ENCODE measurements at regions not wholly inside any gene's neighbourhood (a gene's known extent, or its start where the extent isn't known, plus 50 kb on each side); places are given as distances from the start of the nearest gene placed in this dataset.

DNA sequence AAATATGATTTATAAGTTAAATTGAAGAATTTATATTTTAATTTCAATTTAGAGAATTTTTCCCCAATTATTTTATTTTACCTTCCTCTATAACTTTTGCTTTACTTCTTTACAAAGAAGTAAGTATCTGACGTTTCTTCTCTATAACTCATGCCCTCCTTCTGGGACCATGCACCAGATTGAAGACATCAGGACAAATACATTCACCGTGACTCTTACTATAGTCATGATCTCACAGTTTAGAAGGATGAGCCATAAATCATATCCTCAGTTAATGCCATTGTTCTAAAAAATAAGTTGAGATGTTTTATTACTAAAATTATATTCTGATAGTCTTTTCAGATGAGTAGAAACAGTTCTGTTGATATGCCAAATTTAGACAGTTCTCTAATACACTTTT is 279.3 kb downstream of the TMX3 start:
- TF ChIP-seq, protein P1, sequence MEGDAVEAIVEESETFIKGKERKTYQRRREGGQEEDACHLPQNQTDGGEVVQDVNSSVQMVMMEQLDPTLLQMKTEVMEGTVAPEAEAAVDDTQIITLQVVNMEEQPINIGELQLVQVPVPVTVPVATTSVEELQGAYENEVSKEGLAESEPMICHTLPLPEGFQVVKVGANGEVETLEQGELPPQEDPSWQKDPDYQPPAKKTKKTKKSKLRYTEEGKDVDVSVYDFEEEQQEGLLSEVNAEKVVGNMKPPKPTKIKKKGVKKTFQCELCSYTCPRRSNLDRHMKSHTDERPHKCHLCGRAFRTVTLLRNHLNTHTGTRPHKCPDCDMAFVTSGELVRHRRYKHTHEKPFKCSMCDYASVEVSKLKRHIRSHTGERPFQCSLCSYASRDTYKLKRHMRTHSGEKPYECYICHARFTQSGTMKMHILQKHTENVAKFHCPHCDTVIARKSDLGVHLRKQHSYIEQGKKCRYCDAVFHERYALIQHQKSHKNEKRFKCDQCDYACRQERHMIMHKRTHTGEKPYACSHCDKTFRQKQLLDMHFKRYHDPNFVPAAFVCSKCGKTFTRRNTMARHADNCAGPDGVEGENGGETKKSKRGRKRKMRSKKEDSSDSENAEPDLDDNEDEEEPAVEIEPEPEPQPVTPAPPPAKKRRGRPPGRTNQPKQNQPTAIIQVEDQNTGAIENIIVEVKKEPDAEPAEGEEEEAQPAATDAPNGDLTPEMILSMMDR (conservative IDR thresholded peaks at IDR 0.05): no peak
- TF ChIP-seq ZFX (IDR thresholded peaks at IDR 0.05): no peak
- H3K27ac ChIP-seq: no peak overlapping the region

DNA sequence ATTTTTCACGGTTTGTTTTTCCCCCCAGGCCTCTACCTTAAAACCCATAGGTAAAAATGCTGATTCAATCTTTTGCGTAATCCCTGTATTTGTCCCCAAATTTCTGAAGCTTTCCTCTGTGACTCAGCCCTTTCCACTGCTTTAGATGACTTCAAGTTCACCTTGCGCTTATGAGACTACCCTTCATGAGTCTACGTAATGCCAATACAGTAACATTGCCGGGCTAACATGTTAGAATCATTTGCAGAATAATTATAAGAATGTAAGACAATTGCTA is 283.0 kb downstream of the TMX3 start:
- no peak overlapping the region for H3K27ac ChIP-seq
- no peak for TF ChIP-seq ZFX (IDR thresholded peaks at IDR 0.05)
- TF ChIP-seq, protein P1 (conservative IDR thresholded peaks at IDR 0.05): no peak

DNA sequence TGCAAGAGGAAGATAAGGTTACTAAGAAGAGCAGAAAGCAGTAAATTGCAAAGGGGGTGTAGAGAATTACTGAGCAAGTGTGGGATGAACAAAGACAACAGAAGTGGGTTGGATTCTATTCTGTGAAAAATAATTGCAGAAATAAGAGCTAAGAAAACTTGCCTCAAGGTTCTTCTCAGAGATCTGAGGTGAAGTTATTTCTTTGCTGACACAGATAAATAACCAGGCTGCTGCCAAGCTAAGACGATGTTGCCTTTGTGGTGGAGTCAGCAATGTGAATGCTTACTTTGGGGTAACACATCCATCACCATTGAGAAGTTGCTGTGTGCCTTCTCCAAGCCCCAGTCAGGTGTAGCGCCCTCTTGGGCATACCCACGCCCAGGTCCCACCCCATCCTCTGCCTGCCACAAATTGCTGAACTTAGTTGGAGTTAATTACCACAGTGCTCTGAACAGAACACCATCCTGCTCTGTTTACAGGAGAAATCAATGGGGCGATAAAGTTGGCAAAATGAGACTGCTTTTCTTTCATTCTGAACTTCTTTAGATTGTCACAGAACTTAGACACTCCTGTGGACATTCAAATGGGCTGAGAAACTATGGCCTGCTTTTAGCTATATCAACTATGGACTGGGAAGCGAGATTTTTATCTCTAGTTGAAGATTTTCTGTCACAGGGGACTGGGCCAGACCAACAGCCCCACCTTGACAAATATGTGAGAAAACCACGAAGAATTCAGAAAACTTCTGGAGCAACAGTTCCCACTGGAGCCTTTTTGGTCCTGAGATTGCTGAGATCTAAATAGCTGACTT is 283.6 kb downstream of the TMX3 start:
- TF ChIP-seq, protein P1 (conservative IDR thresholded peaks at IDR 0.05): no peak
- no peak for TF ChIP-seq ZFX (IDR thresholded peaks at IDR 0.05)

DNA sequence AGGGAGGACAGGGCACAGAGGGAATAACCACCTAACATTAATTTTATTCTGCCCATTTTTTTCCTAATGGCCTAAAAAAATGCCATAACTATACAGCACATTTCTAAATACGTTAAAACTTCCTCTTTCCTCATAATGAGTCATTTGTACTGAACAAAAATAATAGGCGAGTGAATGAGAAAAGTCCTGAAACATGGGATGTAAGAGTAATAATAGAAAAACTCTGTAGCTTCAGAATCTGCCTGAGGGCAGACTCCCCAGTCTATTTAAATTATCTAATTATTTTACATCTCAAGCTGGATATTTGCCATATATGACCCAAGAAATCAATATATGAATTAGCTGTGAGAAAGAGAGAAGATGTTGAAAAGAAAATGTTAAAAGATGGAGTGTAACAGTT is 285.1 kb downstream of the TMX3 start:
- TF ChIP-seq ZFX (IDR thresholded peaks at IDR 0.05): no peak
- TF ChIP-seq, protein P1 (conservative IDR thresholded peaks at IDR 0.05): no peak
- H3K27ac ChIP-seq: no peak overlapping the region

More for the DNA sequence above, 283.6 kb downstream of the TMX3 start:
- H3K27ac ChIP-seq: no peak overlapping the region

DNA sequence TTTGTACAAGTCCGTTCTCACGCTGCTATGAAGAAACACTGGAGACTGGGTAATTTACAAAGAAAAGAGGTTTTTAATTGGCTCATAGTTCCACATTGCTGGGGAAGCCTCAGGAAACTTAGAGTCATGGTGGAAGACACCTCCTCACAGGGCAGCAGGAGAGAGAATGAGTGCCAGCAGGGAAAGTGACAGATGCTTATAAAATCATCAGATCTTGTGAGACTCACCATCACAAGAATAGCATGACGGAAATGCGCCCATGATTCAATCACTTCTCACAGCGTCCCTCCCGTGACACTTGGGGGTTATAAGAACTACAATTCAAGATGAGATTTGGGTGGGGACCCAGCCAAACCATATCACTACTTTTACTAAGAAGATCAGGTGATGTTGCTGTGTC is 285.8 kb downstream of the TMX3 start:
- TF ChIP-seq, protein P1 (conservative IDR thresholded peaks at IDR 0.05): no peak
- TF ChIP-seq ZFX (IDR thresholded peaks at IDR 0.05): no peak
- H3K27ac ChIP-seq: no peak overlapping the region

DNA sequence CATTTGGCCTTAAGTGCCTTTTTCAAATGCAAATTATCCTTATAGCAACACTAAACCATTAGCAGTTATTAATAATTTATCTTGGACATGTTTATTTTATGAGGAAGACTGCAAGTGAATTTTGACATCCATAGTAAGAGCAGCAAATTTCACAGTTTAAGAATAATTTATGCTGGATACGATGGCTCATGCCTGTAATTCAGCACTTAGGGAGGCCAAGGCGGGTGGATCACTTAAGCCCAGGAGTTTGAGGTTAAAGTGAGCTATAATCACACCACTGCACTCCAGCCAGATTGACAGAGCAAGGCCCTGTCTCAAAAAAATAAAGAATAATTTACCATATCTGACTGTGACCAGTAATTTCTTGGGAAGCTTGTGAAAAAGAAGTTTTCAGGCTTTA is 286.2 kb downstream of the TMX3 start:
- TF ChIP-seq, protein P1 (conservative IDR thresholded peaks at IDR 0.05): no peak
- no peak for TF ChIP-seq ZFX (IDR thresholded peaks at IDR 0.05)
- no peak overlapping the region for H3K27ac ChIP-seq

DNA sequence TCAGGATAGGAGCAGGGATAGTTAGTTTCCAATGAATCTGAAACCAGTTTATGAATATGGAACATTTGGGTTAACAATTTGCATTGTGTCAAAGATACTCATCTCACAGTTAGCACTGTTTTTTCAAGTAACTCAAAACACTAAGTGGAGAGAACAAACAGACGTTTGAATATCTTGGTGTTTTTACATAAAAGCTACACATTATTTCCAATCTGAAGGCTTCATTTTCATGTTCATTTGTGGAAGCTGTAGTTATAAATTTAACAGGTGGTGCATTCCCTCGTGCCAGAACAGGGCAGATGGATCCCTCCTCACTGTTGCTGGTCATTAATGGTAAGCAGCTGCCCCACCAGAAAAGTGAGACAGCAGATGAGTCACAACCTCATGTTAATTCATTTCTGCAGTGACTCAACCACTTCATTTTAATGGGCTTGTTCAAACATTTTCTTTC is 286.9 kb downstream of the TMX3 start:
- TF ChIP-seq, protein P1 (conservative IDR thresholded peaks at IDR 0.05): no peak
- TF ChIP-seq ZFX (IDR thresholded peaks at IDR 0.05): no peak
- no peak overlapping the region for H3K27ac ChIP-seq

Data from C4-2B (cell line).